ENCODE measurements at regions not wholly inside any gene's neighbourhood (a gene's known extent, or its start where the extent isn't known, plus 50 kb on each side); places are given as distances from the start of the nearest gene placed in this dataset.

- no peak for TF ChIP-seq STAT6 (CRISPR knock-in tag; conservative IDR thresholded peaks at IDR 0.05; ENCODE audit: low read depth)
These were observed 65.7 kb downstream of the TNFAIP2 start (continued) for GRCh38 chr14:103188810-103189480.

GRCh38 chr14:103189481-103190470 is 66.5 kb downstream of the TNFAIP2 start:
- peak; percentile 24 for DNase-seq (ENCODE audit: low spot score)
- ChIA-PET CTCF (interaction anchor here (0.6 to 1.6 kb wide), 18 partner anchors 12 to 144 kb away, joined by 3 to 13 read pairs (median 3); partner anchors contain the start of genes EIF5 and TNFAIP2), POLR2A (no interaction called here)
- Mint-ChIP-seq H3K27me3 (ENCODE audit: low read depth) (peaks cover 44% of the 10 kb centered on the region), H3K4me3 (peak overlapping the region; percentile 70), H3K36me3 (no peaks in the 10 kb centered on the region; the same call in 1 of the 2 replicates), H3K27ac (no peak overlapping the region), H3K4me1 (peaks cover 31% of the 10 kb centered on the region), H3K9me3 (peaks cover 19% of the 10 kb centered on the region)
- ATAC-seq = peak; percentile 12
- TF ChIP-seq CTCF (IDR thresholded peaks at IDR 0.05) (no peak), ZNF121 (CRISPR knock-in tag; IDR thresholded peaks at IDR 0.05) (no peak), MXD4 (CRISPR knock-in tag; IDR thresholded peaks at IDR 0.05; ENCODE audit: borderline replicate concordance) (no peak), SOX15 (CRISPR knock-in tag; IDR thresholded peaks at IDR 0.05) (no peak), STAT6 (CRISPR knock-in tag; conservative IDR thresholded peaks at IDR 0.05; ENCODE audit: low read depth) (no peak), HMGXB4 (CRISPR knock-in tag; IDR thresholded peaks at IDR 0.05) (no peak), ZNF232 (CRISPR knock-in tag; IDR thresholded peaks at IDR 0.05) (no peak), ARID4B (CRISPR knock-in tag; IDR thresholded peaks at IDR 0.05; ENCODE audit: borderline replicate concordance) (no peak), ATF1 (CRISPR knock-in tag; IDR thresholded peaks at IDR 0.05) (no peak)

Measured in WTC11 (cell line).